Renal cortical epithelial cell (primary cell): ENCODE measurements at regions not wholly inside any gene's neighbourhood (a gene's known extent, or its start where the extent isn't known, plus 50 kb on each side); places are given as distances from the start of the nearest gene placed in this dataset.

Source experiments
- DNase-seq: peaks from one replicate; pipeline ENCODE4 v3.0.0-alpha.2; 2011; ENCODE audit warnings: low read depth

GRCh38 chr9:85428230-85428629 lies 313.5 kb downstream of the AGTPBP1 start:
- no peak for DNase-seq

GRCh38 chr9:85427772-85428171 lies 314.0 kb downstream of the AGTPBP1 start:
- DNase-seq = no peak

- peak; percentile 85 for DNase-seq
Measured at GRCh38 chr9:85425153-85425611, 316.6 kb downstream of the AGTPBP1 start.

GRCh38 chr9:85423422-85423821 lies 318.3 kb downstream of the AGTPBP1 start:
- no peak for DNase-seq

GRCh38 chr9:85421641-85422040 lies 320.1 kb downstream of the AGTPBP1 start:
- DNase-seq = peak; percentile 79

- DNase-seq = peak; percentile 91
Measured at GRCh38 chr9:85420750-85421149, 321.0 kb downstream of the AGTPBP1 start.

- DNase-seq = peak; percentile 19
Measured at GRCh38 chr9:85417674-85418073, 324.1 kb downstream of the AGTPBP1 start.

GRCh38 chr9:85416715-85417114 lies 325.0 kb downstream of the AGTPBP1 start:
- DNase-seq = peak; percentile 74

- no peak for DNase-seq
Measured at GRCh38 chr9:85414390-85414789, 327.4 kb downstream of the AGTPBP1 start.

GRCh38 chr9:85408494-85408893 lies 333.3 kb downstream of the AGTPBP1 start:
- peak; percentile 21 for DNase-seq

GRCh38 chr9:85405566-85405950 lies 336.2 kb downstream of the AGTPBP1 start:
- DNase-seq = no peak

- DNase-seq = peak; percentile 73
Measured at GRCh38 chr9:85404911-85405565, 336.7 kb downstream of the AGTPBP1 start.

- peak; percentile 71 for DNase-seq
Measured at GRCh38 chr9:85402551-85402950, 339.2 kb downstream of the AGTPBP1 start.

GRCh38 chr9:85401998-85402397 lies 339.8 kb downstream of the AGTPBP1 start:
- DNase-seq = peak; percentile 83

GRCh38 chr9:85397005-85397404 lies 344.7 kb downstream of the AGTPBP1 start:
- DNase-seq = no peak

- no peak for DNase-seq
Measured at GRCh38 chr9:85392260-85392659, 349.5 kb downstream of the AGTPBP1 start.

- peak; percentile 59 for DNase-seq
Measured at GRCh38 chr9:85377731-85378289, 363.9 kb downstream of the AGTPBP1 start.

- DNase-seq = no peak
Measured at GRCh38 chr9:85368781-85369180, 373.0 kb downstream of the AGTPBP1 start.

GRCh38 chr9:85359161-85359560 lies 382.6 kb downstream of the AGTPBP1 start:
- no peak for DNase-seq

- no peak for DNase-seq
Measured at GRCh38 chr9:85349046-85349445, 392.7 kb downstream of the AGTPBP1 start.

GRCh38 chr9:85347541-85347940 lies 394.2 kb downstream of the AGTPBP1 start:
- no peak for DNase-seq

GRCh38 chr9:85344901-85345300 lies 396.9 kb downstream of the AGTPBP1 start:
- peak; percentile 51 for DNase-seq

GRCh38 chr9:85339338-85339737 lies 402.4 kb downstream of the AGTPBP1 start:
- peak; percentile 89 for DNase-seq

GRCh38 chr9:85334228-85334627 lies 407.5 kb downstream of the AGTPBP1 start:
- DNase-seq = no peak
